Activated T-helper 17 cell treated with anti-CD3 and anti-CD28 coated beads, Interleukin-2, amount 50 U/mL, for 72 hours (primary cell): ENCODE measurements at regions not wholly inside any gene's neighbourhood (a gene's known extent, or its start where the extent isn't known, plus 50 kb on each side); places are given as distances from the start of the nearest gene placed in this dataset.

ENCODE experiments used
- ATAC-seq: fragments of 150-1000 bp; cut with Tn5 transposase; replicated peaks from 2 replicates; pipeline ENCODE4 v1.10.0; 2021; ENCODE audit warnings: mild to moderate bottlenecking, moderate library complexity
- H3K27ac Mint-ChIP-seq: one replicate; pipeline ENCODE4 v1.8.0; 2022; ENCODE audit warnings: mixed read lengths
- H3K27me3 Mint-ChIP-seq: one replicate; pipeline ENCODE4 v1.8.0; 2022; ENCODE audit warnings: mixed read lengths
- H3K36me3 Mint-ChIP-seq: one replicate; pipeline ENCODE4 v1.8.0; 2022; ENCODE audit warnings: low read depth, mild to moderate bottlenecking, mixed read lengths
- H3K4me1 Mint-ChIP-seq: one replicate; pipeline ENCODE4 v1.8.0; 2022; ENCODE audit warnings: mixed read lengths
- H3K4me3 Mint-ChIP-seq: one replicate; pipeline ENCODE4 v1.8.0; 2022; ENCODE audit warnings: mild to moderate bottlenecking, mixed read lengths
- H3K9me3 Mint-ChIP-seq: one replicate; pipeline ENCODE4 v1.8.0; 2022; ENCODE audit warnings: mixed read lengths

DNA sequence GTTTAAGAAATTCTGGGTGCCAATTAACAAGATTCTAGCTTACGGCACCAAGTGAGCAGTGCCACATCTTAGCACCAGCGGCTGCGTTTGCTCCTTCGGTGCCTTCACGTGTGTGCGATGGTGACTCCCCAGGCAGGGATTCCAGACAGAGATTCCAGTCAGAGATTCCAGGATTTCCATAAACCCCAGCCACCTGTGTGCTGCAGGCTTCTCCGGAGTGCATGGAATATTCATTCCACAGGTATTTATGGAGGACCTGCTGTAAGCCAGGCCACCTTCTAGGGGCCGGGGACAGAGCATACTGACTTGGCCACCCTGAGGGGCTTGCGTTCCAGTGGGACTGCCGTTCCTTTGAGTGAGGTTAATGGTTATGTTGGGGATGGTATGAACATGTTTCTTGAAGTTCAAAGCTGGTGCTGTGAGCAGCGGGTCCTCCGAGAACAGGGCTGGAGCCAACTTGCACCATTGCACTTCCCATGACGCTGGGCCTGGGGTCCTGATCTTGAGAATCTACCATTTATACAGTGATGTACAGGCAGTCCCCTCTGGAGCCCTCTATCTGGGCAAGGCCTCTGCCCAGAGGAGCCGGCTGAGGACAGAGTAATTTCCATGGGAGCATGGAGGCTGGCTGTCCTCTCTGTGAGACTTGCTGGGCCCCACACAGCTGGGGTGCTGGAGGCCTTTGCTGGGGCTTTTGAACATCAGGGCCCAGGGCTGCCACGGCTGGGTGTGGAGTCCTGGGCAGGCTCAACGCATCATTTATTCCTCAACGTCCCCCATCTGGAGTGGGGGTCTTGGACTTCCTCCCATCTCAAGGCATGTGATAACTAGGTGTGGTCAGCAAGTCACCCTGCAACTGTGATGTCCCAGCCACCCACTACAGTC lies 58.8 kb upstream of the AJAP1 start:
- H3K36me3 Mint-ChIP-seq, result no peaks in the 10 kb centered on the region
- H3K4me1 Mint-ChIP-seq, result no peaks in the 10 kb centered on the region
- no peak overlapping the region for H3K27ac Mint-ChIP-seq
- H3K27me3 Mint-ChIP-seq, result peaks cover 3% of the 10 kb centered on the region
- H3K4me3 Mint-ChIP-seq, result no peak overlapping the region
- ATAC-seq, result no peak
- no peaks in the 10 kb centered on the region for H3K9me3 Mint-ChIP-seq

- H3K27me3 Mint-ChIP-seq, result peaks cover 8% of the 10 kb centered on the region
- no peak for ATAC-seq
- no peaks in the 10 kb centered on the region for H3K9me3 Mint-ChIP-seq
- no peak overlapping the region for H3K4me3 Mint-ChIP-seq
- H3K36me3 Mint-ChIP-seq, result no peaks in the 10 kb centered on the region
- H3K4me1 Mint-ChIP-seq, result no peaks in the 10 kb centered on the region
- H3K27ac Mint-ChIP-seq, result no peak overlapping the region
Measured at GRCh38 chr1:4596486-4596885, 57.9 kb upstream of the AJAP1 start.

DNA sequence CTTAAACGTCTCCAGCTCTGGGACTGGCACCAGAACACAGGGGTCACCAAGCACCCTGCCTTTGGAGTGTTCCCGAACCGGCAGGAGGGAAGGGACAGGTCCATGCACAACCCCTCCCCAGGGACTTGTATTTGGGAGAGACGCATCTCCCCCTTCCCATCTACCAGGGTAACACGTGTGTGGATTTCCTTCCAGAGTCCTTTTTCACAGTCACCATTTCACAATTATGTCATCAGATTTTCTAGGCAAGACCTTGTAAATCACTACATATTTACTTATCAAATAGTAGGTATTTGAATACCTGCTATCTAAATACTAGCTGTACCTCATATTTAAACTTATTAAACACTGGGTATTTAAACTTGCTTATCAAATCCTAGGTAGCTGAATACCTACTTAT lies 57.4 kb upstream of the AJAP1 start:
- Mint-ChIP-seq H3K36me3 (no peaks in the 10 kb centered on the region), H3K27me3 (peaks cover 11% of the 10 kb centered on the region), H3K9me3 (no peaks in the 10 kb centered on the region), H3K4me1 (no peaks in the 10 kb centered on the region), H3K27ac (no peak overlapping the region), H3K4me3 (no peak overlapping the region)
- ATAC-seq, result no peak

- Mint-ChIP-seq H3K4me1 (no peaks in the 10 kb centered on the region), H3K9me3 (no peaks in the 10 kb centered on the region), H3K4me3 (no peak overlapping the region), H3K27ac (no peak overlapping the region), H3K27me3 (peaks cover 22% of the 10 kb centered on the region), H3K36me3 (no peaks in the 10 kb centered on the region)
- no peak for ATAC-seq
Measured at GRCh38 chr1:4598561-4598960, 55.8 kb upstream of the AJAP1 start.

DNA sequence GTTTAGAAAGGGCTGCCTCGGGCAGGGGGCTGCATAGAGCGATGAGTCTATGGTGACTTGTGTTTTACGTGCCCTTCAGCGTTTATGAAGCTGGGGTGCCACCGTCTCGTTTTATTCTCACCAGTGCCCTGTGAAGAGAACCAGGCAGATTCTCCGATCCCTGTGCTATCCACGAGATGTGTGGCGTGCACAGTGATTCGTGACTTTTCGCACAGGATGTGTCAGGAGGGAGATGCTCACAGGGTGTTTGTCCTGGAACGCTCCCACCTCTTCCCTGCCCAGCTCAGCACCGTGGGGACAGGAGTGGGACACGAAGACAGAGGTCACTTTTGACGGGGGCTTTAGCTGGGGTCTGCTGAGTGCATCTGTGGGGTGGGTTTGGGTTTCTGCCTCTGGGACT lies 54.9 kb upstream of the AJAP1 start:
- peaks cover 24% of the 10 kb centered on the region for H3K27me3 Mint-ChIP-seq
- no peak for ATAC-seq
- H3K9me3 Mint-ChIP-seq, result no peaks in the 10 kb centered on the region
- no peaks in the 10 kb centered on the region for H3K36me3 Mint-ChIP-seq
- no peak overlapping the region for H3K27ac Mint-ChIP-seq
- H3K4me3 Mint-ChIP-seq, result no peak overlapping the region
- H3K4me1 Mint-ChIP-seq, result no peaks in the 10 kb centered on the region

DNA sequence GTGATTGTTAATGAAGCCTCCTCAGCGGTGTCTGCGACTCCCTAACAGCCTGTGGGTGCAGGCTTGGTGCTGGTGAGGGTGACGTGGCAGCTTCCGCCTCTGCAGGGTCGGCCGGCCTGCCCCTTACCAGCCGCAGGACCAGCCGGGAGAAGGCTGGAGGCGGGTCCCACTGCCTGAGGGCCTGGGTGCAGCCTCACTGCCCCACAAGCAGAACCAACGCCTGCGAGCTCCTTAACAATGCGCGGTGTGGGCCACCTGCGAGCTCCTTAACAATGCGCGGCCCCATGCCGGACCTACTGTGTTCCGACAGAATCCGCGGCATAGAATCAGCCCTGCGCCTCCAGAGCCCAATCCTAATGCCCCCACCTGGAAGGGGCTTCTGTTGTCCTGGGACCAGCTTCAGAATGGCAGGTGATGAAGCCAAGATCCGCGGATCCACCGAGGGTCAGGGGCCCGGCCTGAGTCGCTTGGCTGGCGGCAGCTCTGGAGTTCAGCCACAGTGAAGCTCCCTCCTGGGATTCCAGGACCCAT lies 54.4 kb upstream of the AJAP1 start:
- H3K9me3 Mint-ChIP-seq, result no peaks in the 10 kb centered on the region

DNA sequence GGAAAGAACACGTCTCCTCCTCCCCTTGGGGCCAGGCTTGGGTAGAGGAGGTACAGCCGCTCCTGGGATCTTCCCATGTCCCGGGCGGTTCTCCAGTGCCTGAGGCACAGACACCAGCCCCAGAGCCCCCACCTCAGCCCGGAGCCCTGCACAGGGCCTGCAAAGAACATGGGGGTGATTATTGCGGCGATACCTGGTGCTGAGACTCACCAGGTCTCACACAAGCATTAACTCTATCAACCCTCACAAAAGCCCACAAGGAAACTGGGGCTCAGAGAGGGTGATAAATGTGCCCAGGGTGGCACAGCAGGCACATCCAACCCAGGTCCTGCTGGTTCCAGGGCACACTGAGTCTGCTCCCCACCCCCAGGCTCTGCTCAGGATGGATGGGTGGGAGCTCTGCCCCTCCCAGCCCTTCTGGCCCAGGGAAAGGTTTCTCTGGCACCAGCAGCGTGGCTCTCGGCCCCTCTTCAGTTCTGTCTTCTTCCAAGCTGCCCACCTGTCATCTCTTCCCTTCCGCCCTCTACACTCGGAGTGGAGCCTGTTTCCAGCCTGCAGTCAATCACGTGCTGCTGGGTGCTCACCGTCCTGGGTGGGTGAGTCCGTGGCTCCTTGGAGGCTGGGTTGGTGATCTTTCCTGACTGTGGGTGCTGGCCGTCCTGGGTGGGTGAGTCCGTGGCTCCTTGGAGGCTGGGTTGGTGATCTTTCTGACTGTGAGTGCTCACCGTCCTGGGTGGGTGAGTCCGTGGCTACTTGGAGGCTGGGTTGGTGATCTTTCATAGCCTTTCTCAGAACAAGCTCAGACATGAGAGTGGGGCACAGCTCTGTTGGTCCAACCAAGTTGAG lies 53.6 kb upstream of the AJAP1 start:
- H3K27me3 Mint-ChIP-seq, result peaks cover 29% of the 10 kb centered on the region
- H3K27ac Mint-ChIP-seq, result no peak overlapping the region
- no peaks in the 10 kb centered on the region for H3K36me3 Mint-ChIP-seq
- no peaks in the 10 kb centered on the region for H3K4me1 Mint-ChIP-seq
- no peak for ATAC-seq
- H3K9me3 Mint-ChIP-seq, result no peaks in the 10 kb centered on the region
- no peak overlapping the region for H3K4me3 Mint-ChIP-seq

More for the DNA sequence above, 54.4 kb upstream of the AJAP1 start:
- Mint-ChIP-seq H3K4me3 (no peak overlapping the region), H3K27ac (no peak overlapping the region), H3K36me3 (no peaks in the 10 kb centered on the region), H3K4me1 (no peaks in the 10 kb centered on the region), H3K27me3 (peaks cover 24% of the 10 kb centered on the region)
- no peak for ATAC-seq

DNA sequence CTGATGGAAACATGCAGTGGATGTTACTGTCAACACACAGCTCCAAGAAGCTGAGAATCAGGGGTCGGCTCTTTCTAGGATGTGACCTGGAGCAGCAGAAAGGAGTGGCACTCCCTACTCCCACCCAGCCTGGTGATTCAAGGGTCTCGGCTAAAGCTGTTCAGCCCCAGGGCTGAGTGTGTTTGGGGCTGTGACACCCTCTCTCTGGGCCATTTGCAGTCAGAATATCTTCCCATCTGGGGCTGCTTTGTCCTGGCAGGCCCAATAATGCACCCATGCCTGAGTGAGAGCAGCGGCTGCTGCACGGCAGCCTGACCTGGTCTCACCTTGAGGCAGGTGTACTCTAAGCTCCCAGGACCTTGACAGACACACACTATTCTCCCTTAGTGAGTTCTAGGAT lies 52.5 kb upstream of the AJAP1 start:
- Mint-ChIP-seq H3K4me3 (no peak overlapping the region), H3K9me3 (no peaks in the 10 kb centered on the region), H3K27ac (no peak overlapping the region), H3K27me3 (peaks cover 39% of the 10 kb centered on the region), H3K36me3 (no peaks in the 10 kb centered on the region), H3K4me1 (no peaks in the 10 kb centered on the region)
- ATAC-seq, result no peak

DNA sequence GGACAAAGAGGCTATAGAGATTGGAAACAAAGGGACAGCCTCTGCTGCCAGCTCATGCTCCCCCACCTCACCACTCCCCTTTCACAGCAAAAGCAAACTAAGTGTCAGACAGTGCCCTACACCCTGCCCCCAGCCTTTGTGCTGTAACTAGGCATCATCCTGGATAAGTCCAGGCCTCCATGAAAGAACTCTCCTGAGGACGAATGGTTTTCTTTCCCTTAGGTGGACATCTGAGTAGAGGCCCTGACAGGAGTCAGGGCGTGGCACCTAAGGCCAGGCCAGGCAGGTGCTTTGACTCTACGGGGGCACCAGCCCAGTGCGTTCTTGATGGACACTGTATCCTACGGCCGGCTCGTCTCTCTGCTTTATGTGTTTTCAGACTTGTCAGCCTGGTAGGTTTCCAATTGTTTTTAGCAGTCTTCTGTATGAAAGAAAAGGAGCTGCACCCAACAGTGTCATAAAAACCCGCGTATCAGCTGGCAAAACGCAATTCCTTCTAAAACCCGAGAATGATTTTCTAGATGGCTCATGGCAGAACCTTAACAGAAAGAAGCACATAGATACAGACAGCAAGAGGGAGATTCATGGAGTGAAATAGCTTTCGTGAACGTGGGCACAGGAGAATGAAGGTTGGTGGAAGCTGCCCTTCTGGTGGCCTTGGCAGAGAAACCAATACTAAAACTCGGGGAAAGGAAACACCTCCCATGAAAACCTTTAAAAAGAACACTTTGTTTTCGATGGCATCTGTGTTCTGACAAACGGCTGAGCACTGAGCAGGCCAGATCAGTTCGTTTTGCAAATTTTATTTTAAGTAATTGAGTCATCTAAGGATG lies 51.7 kb upstream of the AJAP1 start:
- H3K4me1 Mint-ChIP-seq, result no peaks in the 10 kb centered on the region
- H3K27ac Mint-ChIP-seq, result no peak overlapping the region
- H3K4me3 Mint-ChIP-seq, result no peak overlapping the region
- no peaks in the 10 kb centered on the region for H3K36me3 Mint-ChIP-seq
- no peak for ATAC-seq
- peaks cover 39% of the 10 kb centered on the region for H3K27me3 Mint-ChIP-seq
- H3K9me3 Mint-ChIP-seq, result no peaks in the 10 kb centered on the region

- peaks cover 44% of the 10 kb centered on the region for H3K27me3 Mint-ChIP-seq
- no peak for ATAC-seq
Measured at GRCh38 chr1:4603295-4604110, 50.9 kb upstream of the AJAP1 start.

More at GRCh38 chr1:4603295-4604110, 50.9 kb upstream of the AJAP1 start:
- Mint-ChIP-seq H3K36me3 (no peaks in the 10 kb centered on the region), H3K9me3 (no peaks in the 10 kb centered on the region), H3K4me3 (no peak overlapping the region), H3K4me1 (no peaks in the 10 kb centered on the region), H3K27ac (no peak overlapping the region)
